A549 (cell line): ENCODE measurements at regions not wholly inside any gene's neighbourhood (a gene's known extent, or its start where the extent isn't known, plus 50 kb on each side); places are given as distances from the start of the nearest gene placed in this dataset.

Source experiments
- CHD2 ChIP-seq: fragments of 150-350 bp; IDR thresholded peaks from 2 replicates; pipeline ENCODE4 v1.6.1; 2014; ENCODE audit warnings: low read length; ENCODE audit not compliant: partially characterized antibody
- EP300 ChIP-seq, 2 experiments: fragments of >200 bp; sonication (Bioruptor Twin); formaldehyde crosslinking; IDR thresholded peaks; 2 replicates in 1 of 2; 3 replicates in 1 of 2; pipeline ENCODE4 v1.6.1; 2016 to 2017
- POLR2A ChIP-seq: IDR thresholded peaks from 2 replicates; pipeline ENCODE4 v1.6.1; 2012; ENCODE audit warnings: mild to moderate bottlenecking, low read length
- RFX5 ChIP-seq: fragments of 450-650 bp; IDR thresholded peaks from 2 replicates; pipeline ENCODE4 v1.7.1; 2014; ENCODE audit warnings: antibody characterized with exemption, mild to moderate bottlenecking, moderate library complexity
- SMC3 ChIP-seq: fragments of >200 bp; sonication (Bioruptor Twin); formaldehyde crosslinking; IDR thresholded peaks from 3 replicates; pipeline ENCODE4 v1.6.1; 2018; ENCODE audit warnings: inconsistent platforms
- TFCP2L1 ChIP-seq: fragments of 250-450 bp; sonication (Bioruptor Pico); IDR thresholded peaks from 2 replicates; pipeline ENCODE4 v1.5.0; 2021; ENCODE audit warnings: mild to moderate bottlenecking
- TF ChIP-seq, protein P1 (sequence below): fragments of >200 bp; sonication (Bioruptor Twin); formaldehyde crosslinking; IDR thresholded peaks from 3 replicates; pipeline ENCODE4 v1.5.1; 2016

DNA sequence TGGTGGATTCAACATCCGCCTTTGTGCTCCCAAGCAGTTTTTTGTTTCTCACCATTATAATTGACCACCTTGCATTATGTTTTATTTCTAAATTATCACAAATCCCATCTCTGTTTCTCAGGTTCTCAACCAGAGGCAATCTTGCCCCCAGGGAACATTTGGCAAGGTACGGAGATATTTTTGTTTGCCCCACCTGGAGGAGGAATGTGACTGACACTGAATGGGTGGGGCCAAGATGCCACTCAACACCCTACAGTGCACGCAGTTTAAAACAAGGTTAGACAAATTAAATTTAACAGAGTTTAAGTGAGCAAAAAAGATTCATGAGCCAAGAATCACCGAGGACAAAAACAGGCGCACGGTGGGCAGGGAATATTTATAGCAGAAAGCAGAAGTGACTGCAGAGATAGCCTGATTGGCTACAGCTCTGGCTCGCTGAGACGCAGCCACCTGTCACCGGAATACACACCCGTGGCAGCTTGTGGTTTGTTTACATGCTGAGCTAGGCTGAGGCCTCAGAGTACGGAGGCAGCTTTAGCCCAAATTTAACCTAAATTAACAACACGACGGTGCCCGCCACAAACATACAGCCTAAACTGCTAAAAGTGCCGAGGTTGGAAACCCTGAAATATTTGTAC, 150.0 kb upstream of the ALKAL2 start:
- TF ChIP-seq, protein P1, sequence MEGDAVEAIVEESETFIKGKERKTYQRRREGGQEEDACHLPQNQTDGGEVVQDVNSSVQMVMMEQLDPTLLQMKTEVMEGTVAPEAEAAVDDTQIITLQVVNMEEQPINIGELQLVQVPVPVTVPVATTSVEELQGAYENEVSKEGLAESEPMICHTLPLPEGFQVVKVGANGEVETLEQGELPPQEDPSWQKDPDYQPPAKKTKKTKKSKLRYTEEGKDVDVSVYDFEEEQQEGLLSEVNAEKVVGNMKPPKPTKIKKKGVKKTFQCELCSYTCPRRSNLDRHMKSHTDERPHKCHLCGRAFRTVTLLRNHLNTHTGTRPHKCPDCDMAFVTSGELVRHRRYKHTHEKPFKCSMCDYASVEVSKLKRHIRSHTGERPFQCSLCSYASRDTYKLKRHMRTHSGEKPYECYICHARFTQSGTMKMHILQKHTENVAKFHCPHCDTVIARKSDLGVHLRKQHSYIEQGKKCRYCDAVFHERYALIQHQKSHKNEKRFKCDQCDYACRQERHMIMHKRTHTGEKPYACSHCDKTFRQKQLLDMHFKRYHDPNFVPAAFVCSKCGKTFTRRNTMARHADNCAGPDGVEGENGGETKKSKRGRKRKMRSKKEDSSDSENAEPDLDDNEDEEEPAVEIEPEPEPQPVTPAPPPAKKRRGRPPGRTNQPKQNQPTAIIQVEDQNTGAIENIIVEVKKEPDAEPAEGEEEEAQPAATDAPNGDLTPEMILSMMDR = no peak
- TF ChIP-seq POLR2A = no peak
- no peak for TF ChIP-seq EP300 (IDR thresholded peaks at IDR 0.05)
- TF ChIP-seq TFCP2L1 (CRISPR knock-in tag) = no peak
- TF ChIP-seq SMC3 = no peak
- no peak for TF ChIP-seq CHD2
- no peak for TF ChIP-seq RFX5
